DOHH2 (cell line): ENCODE measurements at regions not wholly inside any gene's neighbourhood (a gene's known extent, or its start where the extent isn't known, plus 50 kb on each side); places are given as distances from the start of the nearest gene placed in this dataset.

Experiments used
- EZH2phosphoT487 ChIP-seq: fragments of 200-600 bp; sonication (generic); IDR thresholded peaks from 2 replicates; pipeline ENCODE4 v1.6.1; 2017; ENCODE audit warnings: borderline replicate concordance, mild to moderate bottlenecking, antibody characterized with exemption, low read length, moderate library complexity, mixed read lengths
- TF ChIP-seq, protein P1 (sequence below): fragments of 200-600 bp; sonication (generic); IDR thresholded peaks from one replicate; pipeline ENCODE4 v1.5.1; 2014; ENCODE audit warnings: antibody characterized with exemption, mild to moderate bottlenecking, low read depth, low read length; ENCODE audit not compliant: poor library complexity, severe bottlenecking

- TF ChIP-seq, protein P1, sequence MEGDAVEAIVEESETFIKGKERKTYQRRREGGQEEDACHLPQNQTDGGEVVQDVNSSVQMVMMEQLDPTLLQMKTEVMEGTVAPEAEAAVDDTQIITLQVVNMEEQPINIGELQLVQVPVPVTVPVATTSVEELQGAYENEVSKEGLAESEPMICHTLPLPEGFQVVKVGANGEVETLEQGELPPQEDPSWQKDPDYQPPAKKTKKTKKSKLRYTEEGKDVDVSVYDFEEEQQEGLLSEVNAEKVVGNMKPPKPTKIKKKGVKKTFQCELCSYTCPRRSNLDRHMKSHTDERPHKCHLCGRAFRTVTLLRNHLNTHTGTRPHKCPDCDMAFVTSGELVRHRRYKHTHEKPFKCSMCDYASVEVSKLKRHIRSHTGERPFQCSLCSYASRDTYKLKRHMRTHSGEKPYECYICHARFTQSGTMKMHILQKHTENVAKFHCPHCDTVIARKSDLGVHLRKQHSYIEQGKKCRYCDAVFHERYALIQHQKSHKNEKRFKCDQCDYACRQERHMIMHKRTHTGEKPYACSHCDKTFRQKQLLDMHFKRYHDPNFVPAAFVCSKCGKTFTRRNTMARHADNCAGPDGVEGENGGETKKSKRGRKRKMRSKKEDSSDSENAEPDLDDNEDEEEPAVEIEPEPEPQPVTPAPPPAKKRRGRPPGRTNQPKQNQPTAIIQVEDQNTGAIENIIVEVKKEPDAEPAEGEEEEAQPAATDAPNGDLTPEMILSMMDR: no peak
- no peak for TF ChIP-seq EZH2phosphoT487
Measured at GRCh38 chr2:59413751-59414570, 1139.5 kb downstream of the BCL11A start.
